IMR-90 (cell line): ENCODE measurements at regions not wholly inside any gene's neighbourhood (a gene's known extent, or its start where the extent isn't known, plus 50 kb on each side); places are given as distances from the start of the nearest gene placed in this dataset.
A peak's percentile ranks its signal among the peaks of the same experiment; 100 is the strongest.

Source experiments
- ATAC-seq: fragments of 200-7000 bp; cut with Tn5 transposase; 2 replicates; pipeline ENCODE4 v1.9.1; 2020; ENCODE audit warnings: low read depth, mild to moderate bottlenecking, moderate library complexity
- BruUV-seq: library from RNA; stranded (reverse); fragments of 400-500 nt; replicated peaks from 2 replicates; lab custom pipeline; 2021; lab: Mats Ljungman, UMichigan
- CTCF ChIA-PET: fragments of 300-600 bp; formaldehyde crosslinking; extraction: SDS; loops from one replicate; lab custom pipeline; 2021; ENCODE audit warnings: antibody characterized with exemption; lab: Yijun Ruan, JAX
- POLR2A ChIA-PET: fragments of 300-600 bp; sonication (Branson Sonifier 250); formaldehyde crosslinking; loops from one replicate; lab custom pipeline; 2022; ENCODE audit warnings: antibody characterized with exemption; ENCODE audit not compliant: unreplicated experiment; lab: Charles Lee
- DNase-seq: peaks from one replicate; pipeline ENCODE4 v3.0.0; 2013
- H2AFZ ChIP-seq: replicated peaks from 2 replicates; pipeline ENCODE3; 2013; ENCODE audit warnings: low read length, mild to moderate bottlenecking; ENCODE audit not compliant: poor library complexity
- H2AK5ac ChIP-seq: 2 replicates; pipeline ENCODE4 v1.6.1; 2013; ENCODE audit warnings: low read depth, low read length, inconsistent platforms
- H2AK9ac ChIP-seq: replicated peaks from 2 replicates; pipeline ENCODE3; 2013; ENCODE audit warnings: mild to moderate bottlenecking, low read depth, low read length, moderate library complexity; ENCODE audit not compliant: poor library complexity
- H2BK120ac ChIP-seq: 2 replicates; pipeline ENCODE4 v1.6.1; 2013; ENCODE audit warnings: low read depth, low read length, inconsistent platforms
- H2BK15ac ChIP-seq: 3 replicates; pipeline ENCODE4 v1.6.1; 2013; ENCODE audit warnings: low read depth, low read length, inconsistent platforms
- H2BK20ac ChIP-seq: 2 replicates; pipeline ENCODE4 v1.6.1; 2013; ENCODE audit warnings: low read depth, mild to moderate bottlenecking, inconsistent platforms, low read length, moderate library complexity
- H2BK5ac ChIP-seq: 2 replicates; pipeline ENCODE4 v1.6.1; 2013; ENCODE audit warnings: mild to moderate bottlenecking, low read depth, low read length, inconsistent platforms; ENCODE audit not compliant: poor library complexity, severe bottlenecking
- H3K14ac ChIP-seq: replicated peaks from 2 replicates; pipeline ENCODE4 v1.6.1; 2013; ENCODE audit warnings: low read depth, low read length, inconsistent platforms
- H3K18ac ChIP-seq: 2 replicates; pipeline ENCODE4 v1.6.1; 2013; ENCODE audit warnings: low read depth, low read length, control low read depth
- H3K23ac ChIP-seq: 2 replicates; pipeline ENCODE4 v1.6.1; 2013; ENCODE audit warnings: low read depth, low read length, inconsistent platforms
- H3K27ac ChIP-seq: 2 replicates; pipeline ENCODE4 v1.5.1; 2013; ENCODE audit warnings: mild to moderate bottlenecking, control low read depth, low read length; ENCODE audit not compliant: insufficient read depth
- H3K27me3 ChIP-seq: 2 replicates; pipeline ENCODE4 v1.6.1; 2013; ENCODE audit warnings: low read length; ENCODE audit not compliant: control insufficient read depth, insufficient read depth
- H3K36me3 ChIP-seq: 2 replicates; pipeline ENCODE4 v1.6.1; 2013; ENCODE audit warnings: low read length, mixed read lengths; ENCODE audit not compliant: control insufficient read depth, insufficient read depth
- H3K4ac ChIP-seq: 2 replicates; pipeline ENCODE4 v1.6.1; 2013; ENCODE audit warnings: low read depth, low read length, inconsistent platforms
- H3K4me1 ChIP-seq: 2 replicates; pipeline ENCODE4 v1.6.1; 2013; ENCODE audit warnings: low read length, mixed read lengths; ENCODE audit not compliant: control insufficient read depth, insufficient read depth
- H3K4me2 ChIP-seq: 2 replicates; pipeline ENCODE4 v1.6.1; 2013; ENCODE audit warnings: low read depth, mild to moderate bottlenecking, control low read depth, low read length, moderate library complexity
- H3K4me3 ChIP-seq: 2 replicates; pipeline ENCODE4 v1.5.1; 2013; ENCODE audit warnings: low read depth, mild to moderate bottlenecking, control low read depth, low read length, moderate library complexity; ENCODE audit not compliant: insufficient read depth
- H3K56ac ChIP-seq: 2 replicates; pipeline ENCODE4 v1.6.1; 2013; ENCODE audit warnings: low read length, inconsistent platforms; ENCODE audit not compliant: insufficient read depth; ENCODE audit errors: extremely low read depth
- H3K79me1 ChIP-seq, 2 experiments: 2 replicates each; pipeline ENCODE4 v1.6.1; 2013; ENCODE audit warnings: low read length in 2 of 2, inconsistent platforms in 1 of 2, low read depth in 1 of 2
- H3K9ac ChIP-seq: 2 replicates; pipeline ENCODE4 v1.6.1; 2013; ENCODE audit warnings: low read depth, low read length, control low read depth
- H3K9me1 ChIP-seq: 2 replicates; pipeline ENCODE4 v1.6.1; 2013; ENCODE audit warnings: low read length, inconsistent platforms; ENCODE audit not compliant: insufficient read depth
- H3K9me3 ChIP-seq: 2 replicates; pipeline ENCODE4 v1.6.1; 2013; ENCODE audit warnings: low read length; ENCODE audit not compliant: control insufficient read depth, insufficient read depth
- H4K20me1 ChIP-seq: 2 replicates; pipeline ENCODE4 v1.6.1; 2013; ENCODE audit warnings: low read length, inconsistent platforms; ENCODE audit not compliant: insufficient read depth
- H4K5ac ChIP-seq: 2 replicates; pipeline ENCODE4 v1.6.1; 2013; ENCODE audit warnings: mild to moderate bottlenecking, low read depth, low read length, control low read depth
- H4K8ac ChIP-seq, 2 experiments: 2 replicates each; pipeline ENCODE4 v1.6.1; 2013; ENCODE audit warnings: low read depth in 2 of 2, low read length in 2 of 2, control low read depth in 1 of 2, inconsistent platforms in 1 of 2
- H4K91ac ChIP-seq: 2 replicates; pipeline ENCODE4 v1.6.1; 2013; ENCODE audit warnings: low read depth, low read length, inconsistent platforms; ENCODE audit not compliant: insufficient read depth
- BHLHE40 ChIP-seq: fragments of 150-350 bp; IDR thresholded peaks from 2 replicates; pipeline ENCODE4 v1.6.1; 2016; ENCODE audit warnings: mild to moderate bottlenecking, low read depth, low read length
- CEBPB ChIP-seq: IDR thresholded peaks from 2 replicates; pipeline ENCODE4 v1.6.1; 2012; ENCODE audit warnings: low read depth, low read length, improper control_type of control experiment
- CHD1 ChIP-seq: IDR thresholded peaks from 2 replicates; pipeline ENCODE4 v1.6.1; 2012; ENCODE audit warnings: low read depth, low read length, improper control_type of control experiment
- FOS ChIP-seq: fragments of 150-350 bp; IDR thresholded peaks from 2 replicates; pipeline ENCODE4 v1.6.1; 2016; ENCODE audit warnings: low read depth, low read length
- MAFK ChIP-seq: IDR thresholded peaks from 2 replicates; pipeline ENCODE4 v1.6.1; 2012; ENCODE audit warnings: low read depth, low read length, improper control_type of control experiment
- MAZ ChIP-seq: IDR thresholded peaks from 2 replicates; pipeline ENCODE4 v1.6.1; 2012; ENCODE audit warnings: low read depth, mild to moderate bottlenecking, low read length, improper control_type of control experiment, moderate library complexity, borderline replicate concordance
- MXI1 ChIP-seq: IDR thresholded peaks from 2 replicates; pipeline ENCODE4 v1.6.1; 2012; ENCODE audit warnings: low read depth, mild to moderate bottlenecking, low read length, moderate library complexity, borderline replicate concordance
- NFE2L2 ChIP-seq: fragments of 150-350 bp; IDR thresholded peaks from 2 replicates; pipeline ENCODE4 v1.6.1; 2016; ENCODE audit warnings: low read depth, mild to moderate bottlenecking, low read length
- POLR2A ChIP-seq: IDR thresholded peaks from 2 replicates; pipeline ENCODE4 v1.6.1; 2012; ENCODE audit warnings: mild to moderate bottlenecking, low read depth, low read length
- RAD21 ChIP-seq: IDR thresholded peaks from 2 replicates; pipeline ENCODE4 v1.6.1; 2012; ENCODE audit warnings: low read length, improper control_type of control experiment
- RCOR1 ChIP-seq: IDR thresholded peaks from 2 replicates; pipeline ENCODE4 v1.6.1; 2012; ENCODE audit warnings: mild to moderate bottlenecking, low read length, improper control_type of control experiment; ENCODE audit not compliant: insufficient replicate concordance
- RFX5 ChIP-seq: IDR thresholded peaks from 2 replicates; pipeline ENCODE4 v1.8.0; 2012; ENCODE audit warnings: low read depth, mild to moderate bottlenecking, low read length, moderate library complexity
- SMC3 ChIP-seq: fragments of 150-350 bp; IDR thresholded peaks from 2 replicates; pipeline ENCODE4 v1.6.1; 2016; ENCODE audit warnings: low read depth, mild to moderate bottlenecking, antibody characterized with exemption, low read length, moderate library complexity
- WGBS, 2 experiments: methylation state at CpG; one replicate each; pipeline versions ENCODE4 v1.1.5 to v1.1.7; 2013; ENCODE audit warnings: missing lambda C conversion rate in 2 of 2; ENCODE audit not compliant: insufficient read length in 1 of 2; ENCODE audit errors: extremely low coverage in 2 of 2; 5-methylcytosine and 5-hydroxymethylcytosine counted together
- dilution Hi-C: fragments of 300-500 bp; cut with HindIII; formaldehyde crosslinking; loops from one replicate; pipeline ENCODE4 v1.14.3; 2018; ENCODE audit warnings: low sequenced_read_pairs; ENCODE audit not compliant: unreplicated experiment
- in situ Hi-C: fragments of 300-500 bp; cut with MboI; formaldehyde crosslinking; loops from 3 replicates; pipeline ENCODE4 v1.14.3; 2019; ENCODE audit warnings: low sequenced_read_pairs, inconsistent platforms, mixed read lengths
- intact Hi-C: fragments of 100-400 bp; cut with micrococcal nuclease; formaldehyde crosslinking; loops from 2 replicates; pipeline ENCODE4 v1.10.0; 2022
- TF ChIP-seq, protein P1 (sequence below): conservative IDR thresholded peaks from 2 replicates; pipeline ENCODE4 v1.5.1; 2012; ENCODE audit warnings: mild to moderate bottlenecking, low read depth, low read length, improper control_type of control experiment
- TF ChIP-seq, protein P2 (sequence below): fragments of 150-350 bp; IDR thresholded peaks from 2 replicates; pipeline ENCODE4 v1.6.1; 2017; ENCODE audit warnings: mild to moderate bottlenecking, antibody characterized with exemption, low read length, low read depth
- TF ChIP-seq, protein P3 (sequence below): fragments of 150-350 bp; IDR thresholded peaks from 2 replicates; pipeline ENCODE4 v1.6.1; 2016; ENCODE audit warnings: low read depth, mild to moderate bottlenecking, low read length, moderate library complexity, borderline replicate concordance

GRCh38 chr6:71446057-71446456, 157.4 kb downstream of the OGFRL1 start:
- POLR2A ChIA-PET = no interaction called here
- no peak overlapping the region for H4K5ac ChIP-seq
- no peak for DNase-seq

More at GRCh38 chr6:71446057-71446456, 157.4 kb downstream of the OGFRL1 start:
- H3K9ac ChIP-seq = no peak overlapping the region
- CTCF ChIA-PET = no interaction called here
- H2AK5ac ChIP-seq = no peak overlapping the region
- dilution Hi-C loops (no loop called here), in situ Hi-C loops (no loop called here), intact Hi-C loops (no loop called here)
- 75% methylated on average over 2 of the region's 2 CpGs; no CpG with 5 or more reads in 1 of the 2 experiments for WGBS, 2 experiments
- H3K23ac ChIP-seq = no peak overlapping the region
- H2AK9ac ChIP-seq = no peak overlapping the region
- 0 out of 2 replicates have a peak overlapping the region, but pooled peaks have one; percentile 46 for H3K14ac ChIP-seq
- H3K4ac ChIP-seq = no peak overlapping the region
- H4K8ac ChIP-seq = no peak overlapping the region
- no TSS peak for BruUV-seq
- H3K56ac ChIP-seq = no peak overlapping the region
- no peak overlapping the region for H4K91ac ChIP-seq
- H3K4me3 ChIP-seq = no peak overlapping the region
- H3K36me3 ChIP-seq = no peaks in the 10 kb centered on the region
- no peak overlapping the region for H3K4me2 ChIP-seq
- no peaks in the 10 kb centered on the region for H3K4me1 ChIP-seq
- no peak overlapping the region for H3K18ac ChIP-seq
- H3K9me1 ChIP-seq = no peaks in the 10 kb centered on the region
- H3K9me3 ChIP-seq = no peaks in the 10 kb centered on the region
- H3K27ac ChIP-seq = no peak overlapping the region
- no peaks in the 10 kb centered on the region for H3K79me1 ChIP-seq
- no peak overlapping the region for H2AFZ ChIP-seq
- H2BK20ac ChIP-seq = no peak overlapping the region
- TF ChIP-seq RAD21 = no peak
- TF ChIP-seq CEBPB = no peak
- TF ChIP-seq, protein P1, sequence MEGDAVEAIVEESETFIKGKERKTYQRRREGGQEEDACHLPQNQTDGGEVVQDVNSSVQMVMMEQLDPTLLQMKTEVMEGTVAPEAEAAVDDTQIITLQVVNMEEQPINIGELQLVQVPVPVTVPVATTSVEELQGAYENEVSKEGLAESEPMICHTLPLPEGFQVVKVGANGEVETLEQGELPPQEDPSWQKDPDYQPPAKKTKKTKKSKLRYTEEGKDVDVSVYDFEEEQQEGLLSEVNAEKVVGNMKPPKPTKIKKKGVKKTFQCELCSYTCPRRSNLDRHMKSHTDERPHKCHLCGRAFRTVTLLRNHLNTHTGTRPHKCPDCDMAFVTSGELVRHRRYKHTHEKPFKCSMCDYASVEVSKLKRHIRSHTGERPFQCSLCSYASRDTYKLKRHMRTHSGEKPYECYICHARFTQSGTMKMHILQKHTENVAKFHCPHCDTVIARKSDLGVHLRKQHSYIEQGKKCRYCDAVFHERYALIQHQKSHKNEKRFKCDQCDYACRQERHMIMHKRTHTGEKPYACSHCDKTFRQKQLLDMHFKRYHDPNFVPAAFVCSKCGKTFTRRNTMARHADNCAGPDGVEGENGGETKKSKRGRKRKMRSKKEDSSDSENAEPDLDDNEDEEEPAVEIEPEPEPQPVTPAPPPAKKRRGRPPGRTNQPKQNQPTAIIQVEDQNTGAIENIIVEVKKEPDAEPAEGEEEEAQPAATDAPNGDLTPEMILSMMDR = no peak
- TF ChIP-seq FOS = no peak
- TF ChIP-seq MXI1 = no peak
- TF ChIP-seq, protein P2, sequence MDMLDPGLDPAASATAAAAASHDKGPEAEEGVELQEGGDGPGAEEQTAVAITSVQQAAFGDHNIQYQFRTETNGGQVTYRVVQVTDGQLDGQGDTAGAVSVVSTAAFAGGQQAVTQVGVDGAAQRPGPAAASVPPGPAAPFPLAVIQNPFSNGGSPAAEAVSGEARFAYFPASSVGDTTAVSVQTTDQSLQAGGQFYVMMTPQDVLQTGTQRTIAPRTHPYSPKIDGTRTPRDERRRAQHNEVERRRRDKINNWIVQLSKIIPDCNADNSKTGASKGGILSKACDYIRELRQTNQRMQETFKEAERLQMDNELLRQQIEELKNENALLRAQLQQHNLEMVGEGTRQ = no peak
- TF ChIP-seq NFE2L2 = no peak
- TF ChIP-seq RFX5 = no peak
- TF ChIP-seq SMC3 = no peak
- TF ChIP-seq MAZ = no peak
- no peak for TF ChIP-seq BHLHE40
- no peak for TF ChIP-seq POLR2A
- no peak for TF ChIP-seq RCOR1
- no peak for TF ChIP-seq MAFK
- TF ChIP-seq, protein P3, sequence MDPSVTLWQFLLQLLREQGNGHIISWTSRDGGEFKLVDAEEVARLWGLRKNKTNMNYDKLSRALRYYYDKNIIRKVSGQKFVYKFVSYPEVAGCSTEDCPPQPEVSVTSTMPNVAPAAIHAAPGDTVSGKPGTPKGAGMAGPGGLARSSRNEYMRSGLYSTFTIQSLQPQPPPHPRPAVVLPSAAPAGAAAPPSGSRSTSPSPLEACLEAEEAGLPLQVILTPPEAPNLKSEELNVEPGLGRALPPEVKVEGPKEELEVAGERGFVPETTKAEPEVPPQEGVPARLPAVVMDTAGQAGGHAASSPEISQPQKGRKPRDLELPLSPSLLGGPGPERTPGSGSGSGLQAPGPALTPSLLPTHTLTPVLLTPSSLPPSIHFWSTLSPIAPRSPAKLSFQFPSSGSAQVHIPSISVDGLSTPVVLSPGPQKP = no peak
- TF ChIP-seq CHD1 = no peak
- no peak overlapping the region for H2BK5ac ChIP-seq
- no peak overlapping the region for H2BK120ac ChIP-seq
- H3K27me3 ChIP-seq = no peaks in the 10 kb centered on the region
- ATAC-seq = 0 out of 2 replicates have a peak, but pooled peaks have one; percentile 24
- no peak overlapping the region for H2BK15ac ChIP-seq
- H4K20me1 ChIP-seq = no peaks in the 10 kb centered on the region
